Posterior vena cava (tissue), 2 donors: ENCODE measurements at regions not wholly inside any gene's neighbourhood (a gene's known extent, or its start where the extent isn't known, plus 50 kb on each side); places are given as distances from the start of the nearest gene placed in this dataset.

ENCODE experiments used
- DNase-seq: peaks from one replicate; pipeline ENCODE4 v3.0.0-alpha.2; 2020; ENCODE audit warnings: low spot score
- intact Hi-C, 2 donors: fragments of 100-400 bp; cut with DNase I; formaldehyde crosslinking; loops; one replicate each; pipeline versions ENCODE4 v1.14.1 to v1.14.2; 2022 to 2023
- donor health status: DM: yes; HTN: yes; CAD: no.
- donor health status: DM: yes; HTN: yes; CAD: no.

DNA sequence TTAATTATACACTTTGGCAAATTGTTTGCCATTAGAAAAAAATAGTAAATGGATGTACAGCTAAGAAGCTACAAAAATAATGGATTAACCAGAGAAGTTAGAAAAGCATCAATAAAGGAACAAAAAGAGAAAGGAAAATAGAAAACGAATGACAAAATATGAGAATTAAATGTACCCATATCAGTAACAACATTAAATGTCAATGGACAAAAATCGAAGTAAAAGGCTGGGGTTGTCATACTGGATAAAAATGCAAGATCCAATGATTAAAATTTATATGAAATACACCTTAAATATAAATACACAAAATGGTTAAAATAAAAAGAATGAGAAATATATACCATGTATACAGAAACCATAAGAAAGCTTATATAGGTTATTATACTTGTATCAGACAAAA lies 470.6 kb downstream of the OCA2 start:
- intact Hi-C loops: no loop called here
- no peak for DNase-seq

DNA sequence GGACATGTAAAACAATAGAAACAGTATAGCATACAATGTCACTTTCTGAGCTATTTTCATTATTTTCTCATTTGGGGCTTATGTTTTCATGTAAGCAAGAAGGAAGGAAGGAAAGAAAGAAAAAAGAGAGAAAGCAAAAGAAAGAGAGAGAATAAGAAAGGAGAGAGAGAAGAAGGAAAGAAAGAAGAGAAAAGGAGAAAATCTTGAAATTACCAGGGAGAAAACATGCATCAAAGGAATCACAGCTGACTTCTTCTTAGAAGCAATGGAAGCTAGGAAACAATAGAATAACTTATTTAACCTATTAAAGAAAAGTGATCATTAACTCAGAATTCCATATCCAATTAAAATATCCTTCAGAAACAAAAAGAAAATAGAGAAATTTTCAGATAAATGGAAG lies 471.5 kb downstream of the OCA2 start:
- intact Hi-C loops: no loop called here
- no peak for DNase-seq

DNA sequence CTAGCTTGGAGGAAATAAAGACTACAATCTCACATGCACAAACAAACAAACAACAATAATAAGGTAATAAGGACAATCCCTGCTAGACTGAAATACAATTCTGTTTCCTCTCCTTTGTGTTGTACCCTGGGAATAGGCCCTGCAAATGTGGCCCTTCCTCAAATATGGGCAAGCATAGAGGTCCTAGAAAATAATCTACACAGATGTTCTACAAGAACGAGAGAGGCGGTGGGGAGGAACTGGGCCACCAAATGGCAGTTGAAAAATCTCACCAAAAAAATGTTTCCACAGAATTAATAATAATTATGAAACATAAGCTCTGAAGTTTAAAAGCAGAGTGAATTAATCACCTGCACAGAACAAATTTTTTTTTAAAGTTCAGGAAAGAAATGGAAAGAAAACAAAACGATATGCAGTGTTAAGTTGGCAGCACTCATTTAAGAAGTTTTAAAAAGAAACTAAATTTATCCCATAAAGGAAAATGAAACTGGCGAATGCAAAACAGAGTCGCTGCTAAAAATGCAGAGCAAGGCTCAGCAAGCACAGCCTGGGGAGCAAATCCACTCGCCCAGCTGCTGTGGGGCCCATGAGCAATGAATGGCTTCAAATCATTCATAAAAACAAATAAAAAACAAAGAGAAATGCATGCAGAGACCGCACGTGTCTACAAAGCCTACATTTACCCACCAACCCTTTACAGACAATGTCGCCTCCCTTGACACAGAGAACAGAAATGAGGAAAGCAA lies 475.4 kb downstream of the OCA2 start:
- intact Hi-C loops: no loop called here
- no peak for DNase-seq

DNA sequence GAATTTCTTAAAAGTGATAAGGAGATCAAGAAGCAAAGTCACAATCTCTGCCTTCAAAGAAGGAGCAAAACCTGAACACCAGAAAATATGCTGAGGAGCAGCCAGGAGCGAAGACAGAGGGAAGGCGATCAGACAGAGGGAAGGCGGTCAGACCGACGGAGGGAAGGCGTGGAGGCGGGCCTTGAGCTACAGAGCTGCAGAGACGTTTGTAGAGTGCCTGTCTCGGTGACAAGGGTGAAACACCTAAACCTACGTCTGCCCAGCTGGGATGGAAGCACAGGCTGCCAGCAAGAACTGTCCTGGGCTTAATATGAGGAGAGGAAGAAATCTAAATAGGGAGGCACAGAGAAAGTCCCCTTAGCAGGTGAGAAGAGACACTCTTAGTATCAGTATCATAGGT lies 476.0 kb downstream of the OCA2 start:
- intact Hi-C loops: no loop called here

DNA sequence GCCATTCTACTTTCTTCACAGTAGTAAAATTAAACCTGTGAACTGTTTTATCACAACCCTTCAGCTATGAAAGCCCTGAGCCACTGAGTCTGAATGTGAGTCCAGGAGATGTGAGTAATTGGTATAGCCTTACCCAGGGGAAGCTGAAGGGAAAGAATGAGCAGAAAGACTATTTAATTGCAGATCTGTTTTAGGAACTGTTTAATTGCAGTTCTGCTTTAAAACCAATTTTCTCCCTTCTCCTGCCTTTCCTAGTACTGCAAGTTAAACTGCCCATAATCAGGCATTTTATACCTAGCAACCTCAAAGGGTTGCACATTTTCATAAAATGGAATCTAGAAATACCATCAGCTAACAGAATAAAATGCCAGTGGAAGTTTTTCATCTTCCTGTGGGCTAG lies 476.7 kb downstream of the OCA2 start:
- intact Hi-C loops: no loop called here
- no peak for DNase-seq

More for the DNA sequence above, 476.0 kb downstream of the OCA2 start:
- DNase-seq: no peak

DNA sequence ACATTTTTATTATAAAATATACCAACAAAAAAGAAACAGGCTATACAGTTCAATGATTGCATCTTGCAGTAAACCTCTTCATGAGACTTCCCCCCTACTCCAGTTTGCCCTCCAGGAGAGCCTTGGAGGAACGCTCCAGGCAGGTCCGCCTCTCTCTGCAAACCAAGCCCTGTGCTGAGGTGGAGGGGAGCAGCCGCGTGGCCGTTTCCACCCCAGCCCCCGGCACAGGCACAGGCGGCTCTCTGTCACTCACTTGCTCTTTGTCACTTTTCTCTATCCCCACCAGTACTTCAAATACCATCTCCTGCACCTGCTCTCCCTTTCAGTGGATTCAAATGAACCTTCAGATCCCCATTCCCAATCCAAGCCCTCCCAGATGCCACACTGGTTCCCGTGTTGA lies 479.9 kb downstream of the OCA2 start:
- intact Hi-C loops: no loop called here

DNA sequence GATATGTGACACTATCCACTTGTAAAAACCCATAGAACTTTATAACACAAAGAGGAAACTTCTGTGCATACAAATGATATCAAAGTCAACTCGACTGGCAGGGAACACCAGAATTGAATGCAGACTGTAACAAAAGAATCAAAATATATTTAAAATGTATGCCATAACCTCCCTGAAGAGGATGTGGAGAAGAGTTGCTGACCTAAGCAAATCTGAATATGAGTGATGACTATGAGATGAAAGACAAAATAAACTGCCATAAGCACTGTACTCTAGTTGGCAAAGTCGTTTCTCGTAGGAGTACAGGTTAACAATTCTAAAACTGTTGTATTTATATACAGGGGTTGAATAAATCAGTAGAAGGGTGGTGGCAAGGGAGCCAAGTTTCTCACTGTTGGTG lies 482.1 kb downstream of the OCA2 start:
- DNase-seq: no peak
- intact Hi-C loops: no loop called here

More for the DNA sequence above, 479.9 kb downstream of the OCA2 start:
- DNase-seq: no peak

DNA sequence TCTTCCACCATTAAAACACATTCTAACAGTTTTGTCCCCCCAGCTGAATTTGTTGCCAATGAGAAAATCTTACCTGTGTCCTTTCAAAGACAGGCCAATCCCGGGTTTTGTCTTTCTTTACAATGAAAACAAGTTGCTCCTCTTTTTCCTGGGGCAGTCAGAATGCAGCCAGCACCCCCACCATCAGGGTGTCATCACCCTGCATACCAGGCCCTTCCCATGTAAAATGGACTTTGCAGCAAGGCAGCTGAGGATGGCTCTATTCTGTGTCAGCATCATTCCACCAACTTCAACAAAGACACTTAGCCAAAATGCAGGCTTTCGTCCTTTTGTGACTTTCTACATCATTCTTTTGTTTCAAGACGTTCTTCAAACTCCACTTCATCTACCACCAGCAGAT lies 490.9 kb downstream of the OCA2 start:
- intact Hi-C loops: no loop called here
- no peak for DNase-seq

DNA sequence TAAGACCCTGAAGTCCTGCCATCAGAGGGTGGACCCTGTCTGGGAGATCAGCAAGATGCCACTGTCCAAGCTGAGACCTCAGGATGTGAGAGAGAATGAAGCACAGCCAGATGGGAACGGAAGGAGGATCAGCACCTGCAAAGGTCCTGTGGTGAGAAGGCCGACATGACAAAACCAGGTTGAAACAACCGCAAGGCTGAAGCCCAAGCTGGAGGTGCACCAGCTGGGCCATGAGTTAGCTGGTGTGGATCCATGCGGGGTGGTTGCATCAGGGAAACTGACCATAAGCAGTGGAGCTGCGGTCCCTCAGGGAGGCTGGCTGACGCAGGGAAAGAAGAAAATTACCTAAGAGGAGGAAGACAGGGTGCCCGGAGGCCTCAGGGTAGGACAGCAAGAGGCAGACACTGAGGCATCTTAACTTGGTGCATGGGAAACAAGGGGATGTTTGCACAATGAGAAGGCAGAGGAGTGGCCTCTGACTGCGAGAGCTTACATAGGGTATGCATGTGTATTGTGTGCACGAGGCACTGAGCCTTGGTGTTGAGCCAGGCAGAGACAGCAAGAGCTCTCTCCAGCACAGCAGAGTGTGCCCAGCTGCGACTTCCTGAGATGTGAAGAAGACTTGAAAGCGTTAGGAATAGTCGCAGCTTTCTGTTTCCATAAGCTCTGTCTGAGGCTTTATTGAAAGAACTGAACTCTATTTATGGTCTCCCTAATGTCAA lies 497.7 kb downstream of the OCA2 start:
- intact Hi-C loops: no loop called here
- DNase-seq: no peak

DNA sequence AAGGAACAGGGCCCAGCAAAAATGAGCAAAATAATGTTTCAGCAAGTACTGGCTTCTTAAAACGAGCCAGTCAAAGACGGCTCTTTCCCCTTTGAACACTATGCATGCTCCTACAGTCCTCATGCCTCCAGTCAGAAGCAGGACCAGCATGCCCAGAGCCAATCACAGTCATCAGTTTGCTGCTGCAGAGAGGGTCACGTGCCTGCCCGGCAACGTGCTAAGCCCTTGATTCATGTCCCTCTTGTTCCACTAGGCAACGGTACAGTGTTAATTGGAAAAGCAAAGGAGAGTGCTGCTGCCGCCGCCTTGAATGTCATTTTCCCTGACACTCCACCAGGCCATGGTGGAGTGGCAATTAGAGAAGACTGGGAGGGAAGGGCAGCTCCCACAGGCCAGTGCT lies 500.1 kb downstream of the OCA2 start:
- DNase-seq: no peak
- intact Hi-C loops: loop anchor here in 1 of 2 donors (10.0 kb wide), 1 partner anchor 136 kb away; no protein-coding TSS in a partner anchor

DNA sequence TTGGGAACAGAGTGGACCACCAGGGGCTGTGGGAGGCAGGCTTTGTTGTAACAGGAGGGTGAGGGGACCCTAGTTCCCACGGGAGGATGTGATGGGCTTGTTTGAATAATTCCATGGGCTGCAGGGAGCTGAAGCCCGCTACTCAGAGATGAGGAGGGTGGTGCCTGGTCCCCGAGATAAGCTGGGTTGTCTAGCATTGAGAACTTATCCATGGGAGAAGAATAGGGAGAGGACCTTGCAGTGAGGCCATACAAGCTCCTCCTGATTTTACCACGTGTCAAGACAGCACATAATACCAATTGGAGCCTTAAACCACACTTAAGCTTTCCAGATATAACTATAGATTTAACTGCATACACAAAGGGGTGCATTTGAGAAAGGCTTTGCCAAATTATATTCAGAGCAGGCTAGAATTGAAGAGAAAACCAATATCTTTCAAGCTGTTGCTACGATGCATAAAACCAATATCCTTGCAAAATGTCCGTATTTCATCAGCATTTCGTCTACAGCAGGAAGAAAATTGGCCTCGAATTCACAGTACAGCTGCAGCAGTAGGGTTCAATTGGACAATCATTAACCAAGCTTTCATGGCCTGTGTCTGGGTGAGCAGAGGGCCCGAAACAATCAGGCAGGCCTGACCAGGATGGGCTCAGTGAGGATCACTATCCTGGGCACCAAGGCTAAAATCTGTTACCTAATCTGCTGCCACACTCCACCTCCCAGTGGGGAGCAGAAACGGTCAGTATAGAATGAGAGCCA lies 500.7 kb downstream of the OCA2 start:
- intact Hi-C loops: loop anchor here in 1 of 2 donors (10.0 kb wide), 1 partner anchor 136 kb away; no protein-coding TSS in a partner anchor
- DNase-seq: no peak

DNA sequence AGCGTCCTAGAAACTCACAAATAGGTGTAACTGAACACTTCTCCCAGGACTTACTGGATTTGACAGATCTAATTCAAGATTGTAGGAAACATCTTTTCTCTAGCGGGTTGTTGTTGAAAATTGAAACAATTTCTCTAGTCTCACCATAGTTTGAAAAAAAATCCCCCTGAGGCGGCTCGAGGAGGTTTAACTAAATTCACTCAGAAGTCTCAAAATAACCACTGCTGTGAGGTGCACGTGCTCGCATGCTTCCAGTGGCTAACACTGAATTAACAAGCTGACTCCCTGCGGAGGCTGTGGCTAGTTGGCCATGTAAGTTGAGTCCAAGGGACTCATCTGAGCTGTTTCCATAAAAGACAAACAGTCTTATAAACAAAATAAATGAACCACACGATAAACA lies 503.9 kb downstream of the OCA2 start:
- intact Hi-C loops: loop anchor here in 1 of 2 donors (10.0 kb wide), 1 partner anchor 140 kb away; no protein-coding TSS in a partner anchor
- no peak for DNase-seq

DNA sequence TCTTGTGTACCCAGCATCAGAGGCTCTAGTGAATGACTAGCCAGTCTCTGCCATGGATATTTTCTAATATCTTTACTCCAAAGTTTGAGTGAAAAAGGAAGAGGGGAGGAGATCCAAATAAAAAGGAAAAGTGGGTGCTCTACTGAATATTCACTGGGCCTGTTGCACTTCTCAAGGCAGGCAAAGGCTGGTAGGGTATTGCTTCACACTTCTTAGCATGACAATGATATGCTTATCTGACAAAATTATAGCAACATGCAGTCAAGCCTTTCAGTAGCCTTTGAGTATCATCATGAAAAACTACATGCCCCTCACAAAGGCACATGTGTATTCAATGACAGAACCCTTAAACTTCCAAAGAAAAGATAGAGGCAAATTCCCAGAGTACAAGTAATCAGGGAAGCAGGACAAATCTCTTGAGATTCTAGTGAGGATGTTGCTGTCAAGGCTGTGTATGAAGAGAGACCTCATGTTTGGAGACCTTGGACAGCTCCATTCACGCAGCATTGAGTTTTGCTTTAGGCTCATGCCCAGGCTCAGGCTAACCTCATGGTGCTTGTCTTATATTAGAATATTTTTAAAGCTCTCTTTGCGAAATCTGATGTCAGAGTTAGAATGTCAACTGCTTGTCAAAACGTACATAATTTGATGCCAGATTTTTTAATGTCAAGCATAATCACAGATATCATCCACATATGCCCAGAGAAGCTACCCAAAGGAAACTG lies 506.9 kb downstream of the OCA2 start:
- intact Hi-C loops: loop anchor here in 1 of 2 donors (10.0 kb wide), 1 partner anchor 143 kb away; no protein-coding TSS in a partner anchor
- DNase-seq: no peak
